A549 (cell line): ENCODE measurements at regions not wholly inside any gene's neighbourhood (a gene's known extent, or its start where the extent isn't known, plus 50 kb on each side); places are given as distances from the start of the nearest gene placed in this dataset.

Experiments used
- POLR2A ChIP-seq: IDR thresholded peaks from 2 replicates; pipeline ENCODE4 v1.6.1; 2012; ENCODE audit warnings: mild to moderate bottlenecking, low read length
- RAD21 ChIP-seq, 2 experiments: fragments of >200 bp in 1 of 2; sonication (Bioruptor Twin) in 1 of 2; formaldehyde crosslinking in 1 of 2; IDR thresholded peaks in 1 of 2; conservative IDR thresholded peaks in 1 of 2; 2 replicates in 1 of 2; 3 replicates in 1 of 2; pipeline ENCODE4 v1.6.1; 2012 to 2018; ENCODE audit warnings: inconsistent platforms in 1 of 2

GRCh38 chr7:153193144-153193595, 433.6 kb downstream of the ACTR3B start:
- TF ChIP-seq RAD21 (conservative IDR thresholded peaks at IDR 0.05 in 1 of 2, IDR thresholded peaks at IDR 0.05 in 1 of 2) (peak; percentile 46 to 59; a peak in 4 of 5 replicates), POLR2A (no peak)
